ENCODE measurements at regions not wholly inside any gene's neighbourhood (a gene's known extent, or its start where the extent isn't known, plus 50 kb on each side); places are given as distances from the start of the nearest gene placed in this dataset.

DNA sequence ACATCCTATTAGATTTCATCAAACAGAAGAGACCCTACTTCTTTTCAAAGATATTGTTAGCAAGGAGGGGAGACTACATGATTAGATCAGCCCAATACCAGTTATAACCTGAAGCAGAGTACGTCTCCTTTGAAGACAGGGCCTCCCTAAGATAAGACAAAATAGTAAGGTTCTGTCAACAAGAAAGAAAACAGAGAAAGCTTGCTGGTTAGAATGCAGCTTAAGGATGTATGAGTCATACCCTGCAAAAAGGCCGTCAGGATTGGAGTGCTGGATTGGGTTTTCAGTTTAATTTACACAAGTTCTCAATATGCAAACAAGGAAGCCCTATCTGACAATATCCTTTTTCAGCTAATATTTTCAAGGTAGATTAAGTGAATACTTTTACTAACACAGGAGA, 1581.2 kb upstream of the WWC1 start:
- WGBS: 72% methylated on average over 2 of the region's 2 CpGs
- H3K27ac ChIP-seq (ENCODE audit: low read depth in 1 of 2, low read length in 2 of 2): no peak overlapping the region
- H3K9ac ChIP-seq (ENCODE audit: low read depth in 1 of 2, low read length in 2 of 2): no peak overlapping the region
- no peaks in the 10 kb centered on the region for H3K9me3 ChIP-seq (ENCODE audit: control insufficient read depth in 4 of 4, low read length in 3 of 4)
- H3K36me3 ChIP-seq (ENCODE audit: control insufficient read depth in 4 of 4, insufficient read depth in 3 of 4, low read depth in 1 of 4, low read length in 3 of 4): no peaks in the 10 kb centered on the region
- DNase-seq (ENCODE audit: low spot score): no peak
- no peaks in the 10 kb centered on the region for H3K4me1 ChIP-seq (ENCODE audit: control insufficient read depth in 4 of 4, insufficient read depth in 4 of 4, low read length in 3 of 4)
- H3K4me3 ChIP-seq (ENCODE audit: low read depth in 1 of 3, low read length in 3 of 3): no peak overlapping the region
- no peak for TF ChIP-seq RXRA (IDR thresholded peaks at IDR 0.05)
- TF ChIP-seq, protein P1, sequence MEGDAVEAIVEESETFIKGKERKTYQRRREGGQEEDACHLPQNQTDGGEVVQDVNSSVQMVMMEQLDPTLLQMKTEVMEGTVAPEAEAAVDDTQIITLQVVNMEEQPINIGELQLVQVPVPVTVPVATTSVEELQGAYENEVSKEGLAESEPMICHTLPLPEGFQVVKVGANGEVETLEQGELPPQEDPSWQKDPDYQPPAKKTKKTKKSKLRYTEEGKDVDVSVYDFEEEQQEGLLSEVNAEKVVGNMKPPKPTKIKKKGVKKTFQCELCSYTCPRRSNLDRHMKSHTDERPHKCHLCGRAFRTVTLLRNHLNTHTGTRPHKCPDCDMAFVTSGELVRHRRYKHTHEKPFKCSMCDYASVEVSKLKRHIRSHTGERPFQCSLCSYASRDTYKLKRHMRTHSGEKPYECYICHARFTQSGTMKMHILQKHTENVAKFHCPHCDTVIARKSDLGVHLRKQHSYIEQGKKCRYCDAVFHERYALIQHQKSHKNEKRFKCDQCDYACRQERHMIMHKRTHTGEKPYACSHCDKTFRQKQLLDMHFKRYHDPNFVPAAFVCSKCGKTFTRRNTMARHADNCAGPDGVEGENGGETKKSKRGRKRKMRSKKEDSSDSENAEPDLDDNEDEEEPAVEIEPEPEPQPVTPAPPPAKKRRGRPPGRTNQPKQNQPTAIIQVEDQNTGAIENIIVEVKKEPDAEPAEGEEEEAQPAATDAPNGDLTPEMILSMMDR (IDR thresholded peaks at IDR 0.05; ENCODE audit: low read depth, low read length, missing input control): no peak
- TF ChIP-seq SP1 (IDR thresholded peaks at IDR 0.05): no peak
- H3K27me3 ChIP-seq (ENCODE audit: control insufficient read depth in 4 of 4, insufficient read depth in 4 of 4, low read length in 3 of 4): no peaks in the 10 kb centered on the region

DNA sequence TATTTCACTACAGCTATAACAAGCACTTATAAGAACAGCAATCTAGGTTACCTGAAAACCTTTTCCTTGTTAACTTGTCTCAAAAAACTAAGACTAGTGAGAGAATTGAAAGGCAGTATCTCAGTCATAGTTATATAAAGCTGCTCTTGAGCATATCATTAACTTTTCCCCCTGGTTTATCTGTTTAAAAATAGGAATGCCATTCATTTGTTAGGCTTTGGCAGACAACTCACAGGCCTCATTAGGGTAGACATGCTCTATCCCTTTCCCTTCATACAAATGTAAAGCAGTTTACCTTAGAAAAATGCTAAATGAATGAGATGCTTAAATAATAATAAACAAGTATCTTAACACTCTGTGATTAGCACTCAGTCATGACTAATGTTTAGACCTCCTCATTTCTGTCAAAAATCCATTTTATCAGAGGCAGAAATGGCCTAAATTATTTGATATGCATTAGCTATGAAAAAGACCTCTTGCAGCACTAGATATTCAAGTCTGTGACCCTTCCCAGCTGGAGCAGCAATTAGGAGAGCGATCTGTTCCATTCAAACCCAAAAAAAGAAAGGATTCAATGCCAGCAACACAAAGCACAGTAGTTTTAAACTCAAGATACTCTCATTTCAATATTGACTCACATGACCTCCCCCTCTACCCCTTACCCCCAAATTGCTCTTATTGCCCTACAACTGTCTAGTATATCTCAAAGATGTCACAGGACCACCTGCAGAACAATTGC, 1578.8 kb upstream of the WWC1 start:
- WGBS: 80% methylated on average over 1 of the region's 1 CpG
- peaks cover 3 to 12% (median 10%) of the 10 kb centered on the region in 4 donors for H3K4me1 ChIP-seq (ENCODE audit: control insufficient read depth in 4 of 4, insufficient read depth in 4 of 4, low read length in 3 of 4)
- H3K27ac ChIP-seq (ENCODE audit: low read depth in 1 of 2, low read length in 2 of 2): no peak overlapping the region
- H3K9me3 ChIP-seq (ENCODE audit: control insufficient read depth in 4 of 4, low read length in 3 of 4): no peaks in the 10 kb centered on the region
- H3K9ac ChIP-seq (ENCODE audit: low read depth in 1 of 2, low read length in 2 of 2): no peak overlapping the region
- no peak for TF ChIP-seq SP1 (IDR thresholded peaks at IDR 0.05)
- H3K27me3 ChIP-seq (ENCODE audit: control insufficient read depth in 4 of 4, insufficient read depth in 4 of 4, low read length in 3 of 4): no peaks in the 10 kb centered on the region
- no peak overlapping the region for H3K4me3 ChIP-seq (ENCODE audit: low read depth in 1 of 3, low read length in 3 of 3)
- DNase-seq (ENCODE audit: low spot score): no peak
- no peaks in the 10 kb centered on the region for H3K36me3 ChIP-seq (ENCODE audit: control insufficient read depth in 4 of 4, insufficient read depth in 3 of 4, low read depth in 1 of 4, low read length in 3 of 4)

DNA sequence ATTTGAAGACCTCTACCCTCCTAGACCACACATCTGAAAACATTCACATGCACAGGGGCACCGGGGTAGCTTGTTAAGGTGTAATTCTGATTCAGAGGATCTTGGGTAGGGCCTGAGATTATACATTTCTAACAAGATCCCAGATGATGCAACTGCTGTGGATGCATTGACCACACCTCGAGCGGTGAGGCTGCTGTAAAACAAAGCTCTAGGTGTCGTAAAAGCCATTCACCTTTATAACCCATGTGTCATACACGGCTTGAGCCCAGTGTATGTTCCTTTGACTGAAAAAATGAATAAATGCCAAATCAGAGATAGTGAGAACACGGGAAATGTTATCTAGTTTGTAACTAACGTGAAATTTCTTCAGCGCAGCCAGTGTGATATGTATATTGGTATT, 1578.2 kb upstream of the WWC1 start:
- TF ChIP-seq, protein P1 (IDR thresholded peaks at IDR 0.05; ENCODE audit: low read depth, low read length, missing input control): no peak
- TF ChIP-seq JUND (IDR thresholded peaks at IDR 0.05) (no peak), EGR1 (IDR thresholded peaks at IDR 0.05; ENCODE audit: low read depth in 2 of 2) (no peak), SP1 (IDR thresholded peaks at IDR 0.05) (no peak), YY1 (IDR thresholded peaks at IDR 0.05) (no peak), HNF4G (IDR thresholded peaks at IDR 0.05) (no peak), RXRA (IDR thresholded peaks at IDR 0.05) (no peak), TAF1 (conservative IDR thresholded peaks at IDR 0.05) (no peak), NR2F2 (IDR thresholded peaks at IDR 0.05) (no peak), RAD21 (IDR thresholded peaks at IDR 0.05) (no peak), GABPA (IDR thresholded peaks at IDR 0.05 in 1 of 2, conservative IDR thresholded peaks at IDR 0.05 in 1 of 2) (no peak)
- TF ChIP-seq, protein P2, sequence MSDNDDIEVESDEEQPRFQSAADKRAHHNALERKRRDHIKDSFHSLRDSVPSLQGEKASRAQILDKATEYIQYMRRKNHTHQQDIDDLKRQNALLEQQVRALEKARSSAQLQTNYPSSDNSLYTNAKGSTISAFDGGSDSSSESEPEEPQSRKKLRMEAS (IDR thresholded peaks at IDR 0.05): no peak
- no peaks in the 10 kb centered on the region for H3K36me3 ChIP-seq (ENCODE audit: control insufficient read depth in 4 of 4, insufficient read depth in 3 of 4, low read depth in 1 of 4, low read length in 3 of 4)
- no peak overlapping the region for H3K4me3 ChIP-seq (ENCODE audit: low read depth in 1 of 3, low read length in 3 of 3)
- H3K9me3 ChIP-seq (ENCODE audit: control insufficient read depth in 4 of 4, low read length in 3 of 4): no peaks in the 10 kb centered on the region
- H3K27ac ChIP-seq (ENCODE audit: low read depth in 1 of 2, low read length in 2 of 2): no peak overlapping the region
- 84% methylated on average over 8 of the region's 8 CpGs for WGBS
- H3K9ac ChIP-seq (ENCODE audit: low read depth in 1 of 2, low read length in 2 of 2): no peak overlapping the region
- DNase-seq (ENCODE audit: low spot score): no peak
- no peaks in the 10 kb centered on the region for H3K27me3 ChIP-seq (ENCODE audit: control insufficient read depth in 4 of 4, insufficient read depth in 4 of 4, low read length in 3 of 4)
- peaks cover 3 to 15% (median 12%) of the 10 kb centered on the region in 4 donors for H3K4me1 ChIP-seq (ENCODE audit: control insufficient read depth in 4 of 4, insufficient read depth in 4 of 4, low read length in 3 of 4)

Data from liver (tissue), 8 donors.